Stimulated activated naive CD8-positive, alpha-beta T cell treated with anti-CD3 and anti-CD28 coated beads, Interleukin-15, Interleukin-2, amounts not matched to agents 100 U/mL and 50 U/mL, for 24 hours (primary cell): ENCODE measurements at regions not wholly inside any gene's neighbourhood (a gene's known extent, or its start where the extent isn't known, plus 50 kb on each side); places are given as distances from the start of the nearest gene placed in this dataset.

Experiments
- ATAC-seq: fragments of 150-1000 bp; cut with Tn5 transposase; one replicate; pipeline ENCODE4 v1.10.0; 2021
- DNase-seq: peaks from one replicate; pipeline ENCODE4 v3.0.0; 2021

DNA sequence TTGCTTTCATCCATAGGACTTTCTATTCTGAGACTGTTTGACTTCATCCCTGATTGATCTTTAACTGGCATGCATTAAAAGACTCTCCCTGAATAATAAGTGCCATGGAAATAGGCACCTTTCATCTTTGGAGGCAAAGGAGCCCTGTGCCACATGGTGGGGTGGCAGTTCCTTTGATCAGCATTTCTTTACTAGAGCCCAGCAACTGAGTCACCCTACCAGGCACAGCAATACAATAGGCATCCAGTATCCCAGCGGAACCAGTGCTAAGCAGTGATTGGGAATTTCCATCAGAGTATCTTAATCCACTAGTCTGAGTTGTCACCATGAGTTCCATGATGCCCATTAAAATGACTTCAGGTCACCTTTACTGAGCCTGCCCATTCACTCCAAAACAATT lies 476.1 kb upstream of the MPDZ start:
- no peak for ATAC-seq

DNA sequence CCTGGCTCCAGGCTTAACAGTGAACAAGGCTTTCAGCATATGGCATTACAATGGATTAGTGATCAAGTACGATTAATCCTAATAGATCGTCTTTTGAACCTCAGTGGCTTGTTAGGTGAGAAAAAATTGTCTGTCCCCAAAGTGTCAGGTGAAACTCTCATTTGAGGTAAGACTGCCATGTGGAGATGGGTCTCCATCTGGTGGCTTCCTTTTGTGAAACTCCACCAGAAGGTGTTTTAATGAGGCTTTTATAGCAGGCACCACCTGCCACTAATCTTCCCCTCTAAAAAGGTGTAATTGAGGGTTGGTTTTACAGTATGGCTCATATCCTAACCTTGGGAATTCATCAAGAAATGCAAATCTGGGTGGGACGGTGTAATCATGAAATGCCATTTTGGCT lies 471.1 kb upstream of the MPDZ start:
- no peak for ATAC-seq
- no peak for DNase-seq

More for the DNA sequence above, 476.1 kb upstream of the MPDZ start:
- no peak for DNase-seq

DNA sequence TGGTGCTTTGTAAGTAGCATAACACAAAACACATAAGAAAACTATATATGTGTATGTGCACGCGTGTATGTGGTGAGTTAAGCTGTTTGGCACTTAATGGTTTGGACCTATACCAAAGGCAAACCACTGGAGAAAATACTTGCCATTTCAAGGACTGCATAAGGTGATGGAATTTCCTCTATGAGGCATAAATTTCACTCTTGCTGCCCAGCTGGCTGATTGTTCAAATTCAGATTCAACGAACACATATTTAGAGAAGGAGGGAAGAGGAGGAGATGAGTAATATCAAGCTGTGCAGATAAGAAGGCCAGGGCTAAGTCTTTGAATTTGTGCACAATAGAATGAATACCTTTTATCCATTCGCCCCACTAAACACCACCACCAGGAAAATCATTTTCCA lies 470.6 kb upstream of the MPDZ start:
- DNase-seq (no peak), ATAC-seq (no peak)

DNA sequence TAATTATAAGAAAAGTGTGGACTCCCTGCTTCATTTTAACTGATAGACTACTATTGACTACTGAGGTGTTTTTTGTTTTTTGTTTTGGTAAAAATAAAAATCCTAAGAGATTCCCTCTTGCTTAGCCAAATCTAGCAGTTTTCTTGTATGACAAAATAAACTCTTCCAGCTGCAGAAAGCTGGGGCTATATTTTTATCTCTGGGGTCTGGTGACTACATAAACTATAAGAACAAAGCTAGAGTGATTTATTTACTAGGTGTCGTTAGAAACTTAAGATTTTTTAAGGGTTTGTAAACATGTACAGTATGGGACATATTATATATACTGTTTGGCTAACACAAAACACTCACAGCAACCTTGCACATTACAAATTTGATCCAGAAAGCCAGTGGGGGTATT lies 467.4 kb upstream of the MPDZ start:
- ATAC-seq (no peak), DNase-seq (no peak)

DNA sequence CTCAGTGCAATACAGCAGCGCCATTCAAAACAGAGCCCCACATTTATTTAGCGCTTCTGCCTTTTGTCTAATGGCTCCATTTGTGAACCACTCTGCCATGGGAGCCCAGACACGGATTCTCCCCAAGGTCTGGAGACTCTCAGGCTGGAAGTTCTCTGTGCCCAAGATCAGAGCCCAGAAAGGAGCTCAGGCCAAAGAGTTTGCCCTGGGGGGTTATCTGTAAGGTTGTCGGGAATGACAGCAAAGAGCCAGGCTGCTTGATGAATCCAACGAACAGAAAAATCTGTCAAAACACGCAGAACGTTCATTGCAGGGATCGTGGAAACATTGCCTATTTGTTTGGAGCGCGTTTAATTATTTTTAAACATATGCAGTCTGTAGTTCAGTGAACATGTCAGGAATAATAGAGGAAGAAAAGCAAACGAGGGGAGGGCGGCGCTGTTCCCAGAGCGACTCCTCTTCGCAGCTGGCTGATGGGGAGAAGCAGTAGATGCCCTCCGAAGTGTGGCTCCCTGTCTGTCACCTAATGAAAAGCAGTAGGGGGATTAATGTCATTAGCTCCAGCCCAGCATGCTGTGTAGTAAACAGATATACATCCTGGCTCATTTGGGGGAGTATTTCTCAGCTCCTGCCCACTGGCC lies 464.9 kb upstream of the MPDZ start:
- ATAC-seq (no peak), DNase-seq (no peak)

DNA sequence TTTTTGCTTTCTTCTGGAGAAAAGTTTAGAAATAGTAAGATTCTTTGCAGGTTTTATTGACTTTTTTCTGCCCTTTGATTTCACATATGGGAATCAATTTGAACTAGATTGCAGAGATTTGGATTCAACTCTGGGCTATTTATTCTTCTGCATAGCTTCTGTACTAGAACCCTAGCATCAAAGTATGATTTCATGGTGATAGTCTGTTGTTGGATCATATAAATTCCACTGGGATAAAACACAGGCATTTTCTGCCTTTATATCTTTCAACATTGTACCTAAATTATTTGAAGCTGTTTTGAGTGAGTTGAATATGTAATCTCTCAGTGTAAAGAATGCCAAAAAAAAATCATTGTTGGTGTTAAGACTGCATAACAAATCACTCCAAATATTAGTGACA lies 458.4 kb upstream of the MPDZ start:
- DNase-seq: no peak
- no peak for ATAC-seq

DNA sequence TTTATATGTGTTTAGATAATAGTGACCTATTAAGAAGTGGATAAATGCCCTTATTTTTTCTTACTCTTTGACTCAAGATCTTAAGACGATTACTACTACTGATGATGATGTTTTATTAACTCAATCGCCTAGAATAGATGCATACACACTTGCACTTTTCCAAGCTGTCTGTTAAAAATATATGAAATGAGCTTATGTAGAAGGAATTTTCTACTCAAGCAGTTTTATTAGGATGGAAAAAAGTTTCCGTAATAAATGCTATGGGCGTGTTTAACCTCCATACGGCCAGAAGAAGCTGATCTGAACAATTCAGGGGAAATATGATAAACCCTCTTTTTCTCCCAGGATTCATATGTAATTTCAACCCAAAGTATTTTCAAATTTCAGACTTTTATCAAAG lies 455.7 kb upstream of the MPDZ start:
- ATAC-seq: no peak
- DNase-seq: no peak

DNA sequence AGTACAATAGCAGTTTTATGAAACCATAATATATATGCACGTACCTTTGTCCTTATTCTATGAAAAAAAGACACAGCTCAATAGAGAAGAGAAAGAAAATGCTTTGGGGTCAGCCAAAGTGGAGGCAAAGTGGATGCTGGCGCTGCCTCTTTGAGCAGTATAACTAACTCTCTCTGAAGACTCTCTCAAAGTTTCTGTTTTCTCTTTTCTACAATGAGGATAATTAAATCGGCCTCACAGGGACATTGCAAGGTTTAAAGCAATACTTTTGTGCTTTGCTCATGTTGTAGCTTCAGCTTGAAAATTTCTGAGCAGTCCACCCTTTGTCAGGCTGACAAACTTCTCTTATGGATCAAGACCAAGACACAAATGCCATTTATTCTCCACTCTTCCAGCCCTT lies 455.1 kb upstream of the MPDZ start:
- DNase-seq (no peak), ATAC-seq (no peak)

DNA sequence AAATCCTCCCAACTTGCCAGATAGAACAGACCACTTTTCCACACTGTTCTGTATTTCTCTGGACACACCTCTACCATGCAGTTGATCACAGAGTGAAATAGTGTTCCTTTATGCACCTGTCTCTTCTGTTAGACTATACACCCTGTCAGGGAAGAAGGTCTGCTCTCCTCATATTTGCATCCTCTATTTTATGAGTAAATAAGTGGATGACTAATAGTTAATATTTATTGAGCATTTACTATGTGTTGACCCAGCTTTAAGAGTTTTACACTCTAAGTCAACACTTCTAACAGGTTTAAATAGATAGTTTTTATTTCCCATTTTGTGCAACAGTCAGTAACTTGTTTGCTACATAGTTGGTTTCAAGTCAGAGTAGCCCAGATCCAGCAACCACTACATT lies 452.8 kb upstream of the MPDZ start:
- DNase-seq: no peak
- ATAC-seq: no peak

DNA sequence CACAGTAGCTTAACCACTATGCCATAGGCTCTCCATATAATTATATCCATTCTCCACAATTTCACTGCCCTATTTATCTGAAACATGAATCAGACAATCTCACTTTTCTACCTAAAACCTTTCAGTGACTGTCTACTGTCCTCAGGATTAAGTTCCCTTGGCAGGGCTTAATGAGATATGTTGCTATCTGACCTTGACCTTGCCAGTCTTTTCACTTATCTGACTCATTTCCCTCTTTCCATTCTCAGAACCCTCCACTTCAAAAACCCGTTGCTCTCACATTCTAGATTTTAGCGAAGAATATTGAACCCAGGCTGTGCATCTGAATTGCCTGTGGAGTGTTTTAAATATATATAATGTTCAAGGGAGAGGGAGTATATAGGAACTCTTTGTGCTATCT lies 452.1 kb upstream of the MPDZ start:
- ATAC-seq: no peak

DNA sequence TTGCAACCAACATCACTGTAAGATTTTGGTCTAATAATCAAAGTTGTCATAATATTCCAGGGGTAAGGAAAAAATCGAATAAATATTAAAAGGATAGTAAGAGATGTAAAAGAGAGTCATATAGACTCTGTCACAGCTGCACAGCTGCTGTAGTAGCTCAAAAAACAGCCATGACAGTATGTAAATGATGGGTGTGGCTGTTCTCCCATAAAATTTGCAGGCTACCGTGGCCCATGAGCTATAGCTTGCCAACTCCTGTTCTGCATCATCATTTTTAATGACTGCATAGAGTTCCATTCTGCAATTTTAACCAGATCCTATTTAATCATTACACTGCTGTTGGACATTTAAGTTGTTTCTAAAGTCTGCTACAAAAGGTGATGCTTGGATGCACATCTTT lies 450.5 kb upstream of the MPDZ start:
- DNase-seq (no peak), ATAC-seq (no peak)

More for the DNA sequence above, 452.1 kb upstream of the MPDZ start:
- DNase-seq: no peak

DNA sequence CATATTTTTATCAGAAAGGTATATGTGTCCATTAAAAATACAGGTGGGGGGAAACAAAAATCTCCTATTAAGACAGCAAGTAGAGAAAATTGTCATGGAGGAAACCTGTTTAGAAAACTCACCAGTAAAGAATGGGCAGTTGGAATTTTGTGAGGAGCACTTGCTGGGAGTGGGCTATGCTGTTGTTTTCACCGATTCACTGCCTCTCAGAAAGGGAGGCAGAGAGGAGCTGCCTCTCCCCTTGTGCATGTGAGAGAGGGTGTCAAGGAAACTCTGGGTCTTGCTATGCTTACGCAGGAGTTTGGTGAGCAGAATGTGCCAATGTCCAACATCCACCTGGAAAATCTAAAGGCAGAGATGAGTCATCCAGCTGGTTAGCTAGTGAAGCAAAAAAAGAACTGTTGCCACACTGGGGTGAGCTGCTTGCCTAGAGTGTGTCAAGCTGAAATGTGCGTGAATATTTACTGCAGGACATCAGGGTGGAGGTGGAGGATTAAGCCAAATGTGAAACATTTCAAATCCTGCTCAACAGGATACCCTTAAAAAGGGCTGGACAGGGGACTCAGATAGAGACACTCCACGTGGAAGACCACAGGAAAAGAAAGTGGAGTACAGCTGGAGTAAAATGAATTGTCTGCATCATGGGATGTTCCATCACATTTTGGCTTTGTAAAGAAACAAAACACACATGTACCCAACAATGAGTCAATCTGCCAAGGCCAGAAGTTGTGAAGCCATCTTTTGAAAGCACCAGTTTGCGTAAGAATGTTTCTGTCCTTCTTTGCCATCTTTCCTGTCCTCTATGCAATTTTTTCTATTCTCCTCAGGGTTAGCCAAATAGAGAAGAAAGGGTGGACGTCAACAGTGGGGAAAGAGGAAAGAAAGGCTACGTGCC lies 449.7 kb upstream of the MPDZ start:
- ATAC-seq: no peak

DNA sequence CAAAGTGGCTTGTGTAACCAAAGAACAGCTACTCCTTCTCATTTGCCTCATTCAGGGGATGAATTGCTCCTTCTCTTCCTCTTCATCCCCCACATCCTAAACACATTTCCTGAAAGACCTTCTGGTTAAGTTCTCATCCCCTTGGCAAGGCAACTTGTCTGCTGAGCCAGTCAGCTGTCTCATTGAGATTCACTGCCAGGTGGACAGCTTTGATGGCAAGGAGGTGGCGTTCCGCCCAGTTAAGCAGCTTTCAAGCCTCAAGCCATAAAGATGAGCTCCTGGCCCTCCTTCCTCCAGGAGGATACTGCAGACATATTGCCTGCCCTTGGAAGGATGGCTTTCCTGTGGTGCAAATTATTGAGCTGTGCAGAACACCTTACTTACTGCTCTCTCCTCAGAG lies 448.6 kb upstream of the MPDZ start:
- DNase-seq (no peak), ATAC-seq (no peak)

More for the DNA sequence above, 449.7 kb upstream of the MPDZ start:
- DNase-seq: no peak

DNA sequence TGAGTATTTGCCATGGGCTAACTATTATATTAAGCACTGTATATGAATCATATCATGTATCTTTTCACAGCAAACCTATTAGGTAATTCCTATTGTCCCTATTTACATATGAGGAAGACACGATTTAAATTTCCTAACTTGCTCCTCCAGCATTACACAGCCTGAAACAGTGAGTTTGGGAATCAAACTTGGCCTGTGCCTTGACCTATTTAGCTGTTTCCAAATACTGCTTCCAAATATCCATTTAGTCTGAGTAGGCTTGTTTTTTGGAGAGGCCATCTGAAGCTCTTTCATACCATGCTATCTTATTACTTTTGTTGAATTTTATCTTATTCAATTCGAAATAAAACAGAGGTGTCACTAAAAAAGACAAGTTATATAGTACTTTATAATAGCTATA lies 447.3 kb upstream of the MPDZ start:
- DNase-seq: no peak
- no peak for ATAC-seq

DNA sequence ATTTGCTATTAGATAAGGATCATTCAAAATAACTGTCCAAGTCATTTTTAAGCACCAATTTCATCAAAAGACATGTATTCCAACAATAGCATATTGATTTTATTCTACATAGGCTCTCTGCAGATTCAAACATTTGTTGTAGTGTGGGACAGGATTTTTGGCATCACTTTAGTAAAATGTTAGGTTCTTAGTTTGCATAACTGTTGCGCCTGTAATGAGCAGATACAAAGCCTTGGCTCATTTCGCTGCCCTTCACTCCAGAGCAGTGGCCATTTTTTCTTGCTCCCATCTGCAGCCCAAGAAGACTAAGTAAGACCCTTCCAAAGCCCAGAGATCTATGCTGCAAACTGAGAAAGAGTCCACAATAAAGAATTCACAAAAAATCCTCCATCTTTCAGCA lies 446.0 kb upstream of the MPDZ start:
- no peak for ATAC-seq
- no peak for DNase-seq

DNA sequence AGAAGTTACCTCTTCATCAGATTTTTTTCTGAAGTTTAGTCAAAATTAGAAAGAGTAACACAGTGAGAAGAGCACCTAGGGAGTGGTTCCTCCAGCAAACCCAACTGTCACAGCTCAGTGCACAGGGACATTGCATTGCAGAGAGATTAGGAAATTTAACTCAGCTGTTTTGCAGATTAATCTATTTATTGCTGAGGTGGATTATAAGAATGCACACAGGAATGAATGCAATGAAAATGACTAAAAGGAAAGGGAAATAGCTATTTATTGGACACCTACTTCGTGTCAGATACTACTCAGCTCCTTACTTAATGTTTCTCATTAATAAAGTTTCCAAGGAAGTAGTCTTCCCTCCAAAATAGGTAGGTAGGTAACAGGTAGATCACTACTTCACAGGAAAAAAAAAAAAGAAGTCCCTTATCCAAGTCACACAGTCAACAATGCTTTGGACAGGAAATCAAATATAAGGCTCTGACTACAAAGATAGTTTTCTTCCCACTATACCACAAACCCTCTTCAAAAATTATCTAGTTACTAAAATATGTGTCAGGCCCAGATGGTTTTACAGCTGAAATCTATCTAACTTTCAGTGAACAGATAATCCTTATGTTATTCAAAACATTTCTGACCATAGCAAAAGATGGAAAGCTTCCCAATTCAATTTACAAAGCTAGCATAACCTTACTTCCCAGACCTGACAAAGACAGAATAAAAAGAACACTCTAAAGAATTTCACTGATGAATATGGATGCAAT lies 442.2 kb upstream of the MPDZ start:
- ATAC-seq: no peak
- DNase-seq: no peak

DNA sequence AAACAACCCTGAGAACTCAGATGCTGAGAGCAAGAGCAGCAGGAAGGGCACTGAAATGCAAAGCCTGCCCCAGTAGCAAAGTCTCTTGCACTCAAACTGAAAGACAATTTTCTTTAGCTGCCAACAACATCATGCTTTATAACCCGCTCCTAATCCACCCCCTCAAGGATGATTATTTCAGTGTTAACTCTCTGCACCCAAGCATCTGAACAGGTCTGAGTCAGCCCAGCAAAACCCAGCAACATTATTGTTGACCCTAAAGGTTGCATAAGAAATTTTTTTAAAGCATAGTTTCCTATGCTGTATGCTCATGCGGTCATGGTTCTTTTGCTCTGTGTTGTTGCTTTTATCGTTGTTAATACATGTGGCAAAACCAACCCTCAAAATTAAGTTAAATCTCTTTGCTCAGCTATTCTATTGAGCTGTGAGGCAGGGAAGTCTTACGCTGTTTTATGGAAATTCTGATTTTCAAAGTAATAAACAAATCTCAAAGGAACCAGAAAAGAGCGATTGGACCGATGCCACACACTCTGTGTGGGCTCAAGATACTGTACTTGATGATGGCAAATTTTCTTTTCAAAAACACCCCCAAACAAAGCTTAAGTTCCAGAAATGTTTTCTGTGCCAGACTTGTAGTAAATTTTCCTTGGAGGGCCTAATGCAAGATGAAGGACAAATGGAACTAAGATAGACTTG lies 440.6 kb upstream of the MPDZ start:
- ATAC-seq: no peak
- DNase-seq: no peak

DNA sequence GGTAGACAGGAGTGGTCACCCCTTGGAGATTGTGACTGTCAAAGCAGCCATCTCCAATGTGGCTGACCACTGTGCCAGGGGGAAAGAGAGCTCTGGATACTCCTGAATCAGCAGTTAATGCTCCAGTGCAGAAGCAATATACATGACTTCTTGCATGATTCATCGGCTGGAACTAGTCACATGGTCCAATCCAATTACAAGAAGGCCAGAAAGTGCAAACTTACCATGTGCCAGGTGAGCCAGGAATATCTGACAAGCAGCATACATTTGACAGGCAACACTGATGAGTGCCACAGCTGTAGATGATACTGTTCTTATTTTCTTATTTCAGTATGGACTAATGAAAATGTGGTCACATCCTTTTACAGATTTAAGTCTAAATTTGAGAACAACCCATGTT lies 440.0 kb upstream of the MPDZ start:
- no peak for ATAC-seq

DNA sequence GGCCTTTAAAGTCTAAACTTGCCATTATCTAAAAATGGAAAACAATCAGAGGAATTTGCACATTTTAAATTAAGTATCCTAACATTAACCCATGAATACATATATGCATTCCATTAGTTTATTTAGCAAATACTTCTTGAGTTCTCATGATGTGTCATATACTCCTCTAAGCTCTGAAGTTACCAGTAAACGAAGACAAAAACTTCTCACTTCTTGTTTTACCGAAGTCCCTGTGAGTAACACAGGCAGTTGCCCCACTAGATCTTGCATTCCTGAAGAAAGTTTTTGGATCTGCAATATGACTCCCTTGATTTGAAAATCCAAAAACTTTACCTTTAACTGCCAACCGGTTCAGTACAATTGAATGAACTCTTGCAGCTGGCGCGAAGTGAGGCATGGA lies 439.0 kb upstream of the MPDZ start:
- no peak for ATAC-seq
- no peak for DNase-seq

More for the DNA sequence above, 440.0 kb upstream of the MPDZ start:
- no peak for DNase-seq

DNA sequence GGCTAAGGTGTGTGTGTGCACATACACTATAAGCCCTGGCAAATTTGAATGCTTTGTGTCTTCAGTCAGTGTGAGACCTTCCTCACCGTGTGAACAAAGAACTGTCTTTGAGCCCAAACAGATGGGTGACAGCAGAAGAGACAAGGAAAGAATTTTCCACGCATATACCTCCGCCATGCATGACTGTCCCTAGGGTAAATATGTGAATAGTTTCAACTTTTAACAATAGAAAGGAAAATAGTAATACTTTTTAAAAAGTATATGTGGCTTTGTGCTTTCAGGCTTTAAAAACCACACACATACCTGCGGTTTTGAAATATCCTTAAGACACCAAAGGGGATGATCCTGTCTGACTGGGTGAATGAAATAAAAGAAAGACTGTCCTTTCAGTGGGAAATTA lies 438.6 kb upstream of the MPDZ start:
- ATAC-seq (no peak), DNase-seq (no peak)

DNA sequence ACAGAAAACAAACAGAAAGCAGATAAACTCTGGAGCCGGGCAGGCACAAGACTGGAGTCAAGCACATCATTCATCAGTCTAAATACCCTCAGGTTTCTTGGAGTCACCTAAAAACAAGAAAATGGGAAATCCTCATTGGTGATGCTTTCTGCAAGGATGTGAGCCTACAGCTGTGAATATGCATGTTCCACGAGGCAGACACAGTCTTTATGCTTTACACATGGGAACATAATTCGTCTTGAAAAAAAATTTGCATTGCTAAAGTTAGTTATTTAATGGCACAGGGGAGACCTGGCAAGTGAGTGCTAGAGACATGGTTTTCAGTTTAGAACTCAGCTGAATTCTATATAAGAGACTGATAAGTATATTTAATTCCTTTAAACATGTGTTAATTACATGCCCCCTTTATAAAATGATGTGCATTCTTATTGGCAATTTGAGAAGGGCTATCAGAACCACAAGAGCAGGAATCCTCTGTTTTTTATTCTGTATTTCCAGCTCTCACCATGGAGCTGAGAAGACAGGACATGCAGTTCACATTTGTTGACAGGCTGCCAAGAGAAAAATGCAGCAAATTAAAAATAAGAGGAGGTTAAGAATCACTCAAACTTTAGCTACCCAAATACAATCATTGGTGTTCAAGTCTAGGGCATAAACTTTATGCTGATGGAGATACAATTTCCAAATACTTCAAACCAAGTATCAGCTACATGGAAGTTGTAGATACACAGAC lies 438.0 kb upstream of the MPDZ start:
- ATAC-seq (no peak), DNase-seq (no peak)
